CD14-positive monocyte (primary cell): ENCODE measurements at regions not wholly inside any gene's neighbourhood (a gene's known extent, or its start where the extent isn't known, plus 50 kb on each side); places are given as distances from the start of the nearest gene placed in this dataset.
A peak's percentile ranks its signal among the peaks of the same experiment; 100 is the strongest.

Experiments used
- DNase-seq, 3 donors: peaks; one replicate each; pipeline ENCODE4 v3.0.0-alpha.2; 2011 to 2022
- H2AFZ ChIP-seq: 2 replicates; pipeline ENCODE4 v1.6.0; 2012; ENCODE audit warnings: mild to moderate bottlenecking, low read depth, low read length, inconsistent platforms; ENCODE audit not compliant: insufficient read depth, poor library complexity, severe bottlenecking
- H3K27ac ChIP-seq, 2 donors: 1 replicate in 1 of 2; 2 replicates in 1 of 2; pipeline ENCODE4 v1.5.1; 2012 to 2013; ENCODE audit warnings: low read length in 2 of 2, control low read depth in 1 of 2, inconsistent platforms in 1 of 2, low read depth in 1 of 2, mild to moderate bottlenecking in 1 of 2
- H3K27me3 ChIP-seq, 2 donors: one replicate each; pipeline versions ENCODE4 v1.6.0 to v1.6.1; 2011 to 2013; ENCODE audit warnings: low read length in 2 of 2; ENCODE audit not compliant: control insufficient read depth in 2 of 2, insufficient read depth in 2 of 2
- H3K36me3 ChIP-seq, 2 donors: replicated peaks in 1 of 2; 1 replicate in 1 of 2; 2 replicates in 1 of 2; pipeline versions ENCODE4 v1.5.1 to v1.6.1; 2012 to 2013; ENCODE audit warnings: low read length in 2 of 2, control low read depth in 1 of 2, inconsistent platforms in 1 of 2, mild to moderate bottlenecking in 1 of 2; ENCODE audit not compliant: insufficient read depth in 2 of 2, control insufficient read depth in 1 of 2
- H3K4me1 ChIP-seq, 2 donors: 1 replicate in 1 of 2; 2 replicates in 1 of 2; pipeline versions ENCODE4 v1.5.1 to v1.6.1; 2012 to 2013; ENCODE audit warnings: low read length in 2 of 2, control low read depth in 1 of 2, inconsistent platforms in 1 of 2, mild to moderate bottlenecking in 1 of 2, moderate library complexity in 1 of 2; ENCODE audit not compliant: insufficient read depth in 2 of 2, control insufficient read depth in 1 of 2
- H3K4me2 ChIP-seq: replicated peaks from 2 replicates; pipeline ENCODE3; 2012; ENCODE audit warnings: low read length, moderate library complexity, mild to moderate bottlenecking; ENCODE audit not compliant: poor library complexity, severe bottlenecking; ENCODE audit errors: extremely low read depth
- H3K4me3 ChIP-seq, 3 experiments: fragments of 200-600 bp in 1 of 3; sonication (generic) in 1 of 3; replicated peaks in 1 of 3; 1 replicate in 2 of 3; 2 replicates in 1 of 3; pipeline ENCODE4 v1.5.1; 2011 to 2013; ENCODE audit warnings: low read length in 3 of 3, mild to moderate bottlenecking in 3 of 3, control low read depth in 2 of 3, low read depth in 2 of 3, inconsistent platforms in 1 of 3, moderate library complexity in 1 of 3
- H3K79me2 ChIP-seq: 2 replicates; pipeline ENCODE4 v1.6.0; 2012; ENCODE audit warnings: mild to moderate bottlenecking, control low read depth, inconsistent platforms, low read length, moderate library complexity; ENCODE audit not compliant: insufficient read depth
- H3K9ac ChIP-seq: 2 replicates; pipeline ENCODE4 v1.6.0; 2017; ENCODE audit warnings: low read length, mild to moderate bottlenecking; ENCODE audit not compliant: insufficient read depth, poor library complexity, severe bottlenecking
- H3K9me3 ChIP-seq, 2 donors: replicated peaks in 1 of 2; 1 replicate in 1 of 2; 2 replicates in 1 of 2; pipeline versions ENCODE4 v1.5.1 to v1.6.1; 2012 to 2013; ENCODE audit warnings: low read length in 2 of 2, control low read depth in 1 of 2; ENCODE audit not compliant: control insufficient read depth in 1 of 2, insufficient read depth in 1 of 2
- H4K20me1 ChIP-seq: 2 replicates; pipeline ENCODE4 v1.6.0; 2012; ENCODE audit warnings: mild to moderate bottlenecking, low read length, control low read depth, moderate library complexity; ENCODE audit not compliant: insufficient read depth
- H3K27ac Mint-ChIP-seq, 7 donors: one replicate each; pipeline ENCODE4 v1.8.0; 2020; ENCODE audit warnings: mild to moderate bottlenecking in 7 of 7, mixed read lengths in 7 of 7, moderate library complexity in 6 of 7, inconsistent platforms in 2 of 7
- H3K27me3 Mint-ChIP-seq, 3 donors: one replicate each; pipeline ENCODE4 v1.8.0; 2021 to 2022; ENCODE audit warnings: low read depth in 3 of 3, mild to moderate bottlenecking in 3 of 3, mixed read lengths in 3 of 3, moderate library complexity in 3 of 3, inconsistent platforms in 1 of 3
- H3K36me3 Mint-ChIP-seq, 2 donors: one replicate each; pipeline ENCODE4 v1.8.0; 2020; ENCODE audit warnings: mixed read lengths in 2 of 2, inconsistent platforms in 1 of 2, mild to moderate bottlenecking in 1 of 2
- H3K4me1 Mint-ChIP-seq: one replicate; pipeline ENCODE4 v1.8.0; 2020; ENCODE audit warnings: mild to moderate bottlenecking, mixed read lengths
- H3K4me3 Mint-ChIP-seq, 2 donors: one replicate each; pipeline ENCODE4 v1.8.0; 2020; ENCODE audit warnings: mild to moderate bottlenecking in 2 of 2, mixed read lengths in 2 of 2, moderate library complexity in 1 of 2
- H3K9me3 Mint-ChIP-seq, 7 donors: one replicate each; pipeline ENCODE4 v1.8.0; 2020 to 2022; ENCODE audit warnings: mixed read lengths in 7 of 7, mild to moderate bottlenecking in 6 of 7, moderate library complexity in 6 of 7, inconsistent platforms in 2 of 7
- WGBS: methylation state at CpG from one replicate; pipeline ENCODE4 v1.1.5; 2013; ENCODE audit warnings: missing lambda C conversion rate; ENCODE audit not compliant: insufficient coverage; 5-methylcytosine and 5-hydroxymethylcytosine counted together
- intact Hi-C, 2 donors: fragments of 100-400 bp; cut with micrococcal nuclease; formaldehyde crosslinking; loops; one replicate each; pipeline versions ENCODE4 v1.15.0 to v1.15.1; 2023
- TF ChIP-seq, protein P1 (sequence below): fragments of 200-600 bp; IDR thresholded peaks from one replicate; pipeline ENCODE4 v1.8.0; 2022; ENCODE audit warnings: antibody characterized with exemption, mild to moderate bottlenecking

DNA sequence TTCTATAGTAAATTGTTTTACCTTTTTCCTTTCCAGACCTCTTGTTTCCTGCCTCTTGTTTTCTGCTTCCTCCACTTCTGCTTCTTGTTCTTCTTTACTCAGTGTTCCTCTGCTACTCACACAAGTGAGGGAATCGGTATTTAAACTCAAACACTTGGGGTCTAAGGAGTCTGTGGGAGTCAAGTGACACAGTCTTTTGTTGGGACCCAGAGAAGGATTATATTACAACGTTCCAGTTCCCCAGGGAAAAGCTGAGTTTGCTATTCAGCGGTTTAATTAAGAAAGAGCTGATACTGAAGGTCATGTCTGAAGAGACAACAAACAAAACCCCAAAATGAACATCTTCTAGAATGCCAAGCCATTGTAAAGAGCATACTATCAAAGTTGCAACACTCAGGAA, 107.8 kb upstream of the CITED2 start:
- no peak overlapping the region for H3K4me2 ChIP-seq
- TF ChIP-seq, protein P1, sequence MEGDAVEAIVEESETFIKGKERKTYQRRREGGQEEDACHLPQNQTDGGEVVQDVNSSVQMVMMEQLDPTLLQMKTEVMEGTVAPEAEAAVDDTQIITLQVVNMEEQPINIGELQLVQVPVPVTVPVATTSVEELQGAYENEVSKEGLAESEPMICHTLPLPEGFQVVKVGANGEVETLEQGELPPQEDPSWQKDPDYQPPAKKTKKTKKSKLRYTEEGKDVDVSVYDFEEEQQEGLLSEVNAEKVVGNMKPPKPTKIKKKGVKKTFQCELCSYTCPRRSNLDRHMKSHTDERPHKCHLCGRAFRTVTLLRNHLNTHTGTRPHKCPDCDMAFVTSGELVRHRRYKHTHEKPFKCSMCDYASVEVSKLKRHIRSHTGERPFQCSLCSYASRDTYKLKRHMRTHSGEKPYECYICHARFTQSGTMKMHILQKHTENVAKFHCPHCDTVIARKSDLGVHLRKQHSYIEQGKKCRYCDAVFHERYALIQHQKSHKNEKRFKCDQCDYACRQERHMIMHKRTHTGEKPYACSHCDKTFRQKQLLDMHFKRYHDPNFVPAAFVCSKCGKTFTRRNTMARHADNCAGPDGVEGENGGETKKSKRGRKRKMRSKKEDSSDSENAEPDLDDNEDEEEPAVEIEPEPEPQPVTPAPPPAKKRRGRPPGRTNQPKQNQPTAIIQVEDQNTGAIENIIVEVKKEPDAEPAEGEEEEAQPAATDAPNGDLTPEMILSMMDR = no peak
- peak overlapping the region in 1 of 7 donors; percentile 40 for H3K27ac Mint-ChIP-seq
- H3K27me3 ChIP-seq = no peaks in the 10 kb centered on the region
- H3K4me1 Mint-ChIP-seq = peaks cover 6% of the 10 kb centered on the region
- no peaks in the 10 kb centered on the region for H3K9me3 ChIP-seq
- no peak overlapping the region for H3K27ac ChIP-seq
- H3K36me3 ChIP-seq = no peaks in the 10 kb centered on the region
- H3K4me3 ChIP-seq = no peak overlapping the region
- no peak overlapping the region for H3K4me3 Mint-ChIP-seq
- H3K9ac ChIP-seq = no peak overlapping the region
- no peaks in the 10 kb centered on the region for H3K27me3 Mint-ChIP-seq
- intact Hi-C loops = no loop called here
- WGBS = no CpG with 5 or more reads among the region's 3 CpGs
- H3K9me3 Mint-ChIP-seq = peaks cover 0 to 3% (median 0%) of the 10 kb centered on the region in 7 donors
- no peaks in the 10 kb centered on the region for H4K20me1 ChIP-seq
- H3K79me2 ChIP-seq = no peaks in the 10 kb centered on the region
- H3K36me3 Mint-ChIP-seq = no peaks in the 10 kb centered on the region
- no peak for DNase-seq
- peaks cover 7 to 9% of the 10 kb centered on the region in 2 donors for H3K4me1 ChIP-seq
- peak overlapping the region; percentile 33 for H2AFZ ChIP-seq

DNA sequence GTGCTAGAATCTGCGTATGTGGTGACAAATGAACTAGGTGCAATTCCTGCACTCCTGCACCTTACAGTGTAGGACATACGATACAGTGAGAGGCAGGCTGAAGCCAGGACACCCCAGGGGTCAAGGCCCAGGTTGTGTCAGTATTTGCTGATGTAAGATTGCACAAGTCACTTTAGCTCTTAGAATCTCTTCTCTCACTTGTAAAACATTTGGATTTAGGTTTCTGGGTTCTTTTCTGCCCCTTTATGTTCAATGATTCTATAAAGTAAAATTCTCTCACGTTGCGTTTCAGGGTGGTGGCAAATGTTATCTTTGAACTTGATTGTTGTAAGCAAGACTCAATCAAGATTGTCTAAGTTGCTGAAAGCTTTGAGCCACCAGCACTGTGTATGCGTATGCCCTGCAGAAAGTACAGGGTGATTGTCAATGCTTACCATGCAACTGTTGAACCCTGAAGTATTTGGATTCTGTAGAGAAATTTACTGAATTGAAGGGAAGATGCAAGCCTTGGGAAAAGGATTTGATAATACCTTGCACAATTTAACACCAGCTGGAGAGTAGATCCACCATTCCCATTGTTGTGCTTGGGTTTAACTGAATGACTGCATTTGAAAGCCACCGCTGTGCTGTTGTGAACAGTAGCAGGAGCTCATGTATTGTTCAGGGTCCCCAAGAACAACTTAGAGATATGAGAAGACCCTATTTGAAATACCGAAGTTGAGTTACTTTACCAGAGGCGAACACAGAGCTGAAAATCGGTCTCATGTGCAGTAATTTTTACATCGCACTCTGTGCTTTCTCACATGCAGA, 106.1 kb upstream of the CITED2 start:
- DNase-seq = no peak
- no peak overlapping the region for H3K4me3 ChIP-seq
- H3K4me3 Mint-ChIP-seq = no peak overlapping the region
- no peak overlapping the region for H3K27ac Mint-ChIP-seq
- H3K9ac ChIP-seq = no peak overlapping the region
- no peaks in the 10 kb centered on the region for H3K27me3 ChIP-seq
- no peak overlapping the region for H3K27ac ChIP-seq
- H3K9me3 Mint-ChIP-seq = peaks cover 0 to 3% (median 0%) of the 10 kb centered on the region in 7 donors
- TF ChIP-seq, protein P1 = no peak
- no peaks in the 10 kb centered on the region for H3K79me2 ChIP-seq
- H3K4me1 Mint-ChIP-seq = peaks cover 6% of the 10 kb centered on the region
- H3K4me1 ChIP-seq = peaks cover 7 to 9% of the 10 kb centered on the region in 2 donors
- no peak overlapping the region for H3K4me2 ChIP-seq
- H3K27me3 Mint-ChIP-seq = no peaks in the 10 kb centered on the region
- intact Hi-C loops = no loop called here
- no peaks in the 10 kb centered on the region for H3K36me3 ChIP-seq
- 83% methylated on average over 8 of the region's 10 CpGs for WGBS
- H2AFZ ChIP-seq = no peak overlapping the region
- H3K9me3 ChIP-seq = no peaks in the 10 kb centered on the region
- H4K20me1 ChIP-seq = no peaks in the 10 kb centered on the region
- H3K36me3 Mint-ChIP-seq = no peaks in the 10 kb centered on the region
